HG03103 (cell line): ENCODE measurements at regions not wholly inside any gene's neighbourhood (a gene's known extent, or its start where the extent isn't known, plus 50 kb on each side); places are given as distances from the start of the nearest gene placed in this dataset.

Experiments
- ATAC-seq: cut with Tn5 transposase; IDR thresholded peaks from one replicate; pipeline ENCODE4 v1.9.1; 2021; ENCODE audit warnings: low read depth; ENCODE audit not compliant: unreplicated experiment

- ATAC-seq = no peak
These were observed 57.1 kb upstream of the FSTL4 start for GRCh38 chr5:133669472-133669871.

- ATAC-seq = no peak
These were observed 56.1 kb upstream of the FSTL4 start for GRCh38 chr5:133668458-133668857.

GRCh38 chr5:133667217-133667616 lies 54.9 kb upstream of the FSTL4 start:
- no peak for ATAC-seq

- no peak for ATAC-seq
These were observed 53.2 kb upstream of the FSTL4 start for GRCh38 chr5:133665571-133665970.

- ATAC-seq = no peak
These were observed 52.1 kb upstream of the FSTL4 start for GRCh38 chr5:133664422-133664821.

GRCh38 chr5:133663397-133664054 lies 51.2 kb upstream of the FSTL4 start:
- no peak for ATAC-seq

GRCh38 chr5:133662578-133662977 lies 50.2 kb upstream of the FSTL4 start:
- ATAC-seq = no peak
